GM18505 (cell line): ENCODE measurements at regions not wholly inside any gene's neighbourhood (a gene's known extent, or its start where the extent isn't known, plus 50 kb on each side); places are given as distances from the start of the nearest gene placed in this dataset.

Source experiments
- ATAC-seq: cut with Tn5 transposase; IDR thresholded peaks from one replicate; pipeline ENCODE4 v1.9.1; 2021; ENCODE audit not compliant: unreplicated experiment
- POLR2A ChIP-seq: IDR thresholded peaks from 4 replicates; pipeline ENCODE4 v1.6.1; 2011; ENCODE audit warnings: borderline replicate concordance; ENCODE audit not compliant: insufficient read depth, insufficient read length; ENCODE audit errors: extremely low read depth

DNA sequence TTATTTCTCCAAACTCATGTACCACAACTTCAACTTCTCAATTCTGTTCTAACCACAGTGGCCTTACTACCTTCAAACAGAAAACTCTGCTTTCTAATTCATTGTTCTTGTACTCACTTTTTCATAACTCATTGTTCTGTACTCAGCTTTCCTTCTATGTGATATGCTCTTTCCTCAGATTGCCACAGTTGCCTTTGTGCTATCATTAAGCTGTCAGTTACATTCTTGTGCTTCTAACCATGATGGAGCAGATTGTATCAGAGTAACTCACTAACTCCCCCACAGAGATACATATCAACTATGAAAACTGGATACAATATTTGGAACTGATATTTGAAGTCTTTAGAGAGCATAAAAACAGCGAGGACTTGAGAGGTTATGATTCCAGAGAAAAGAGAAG is 1213.7 kb downstream of the KCNT2 start:
- TF ChIP-seq POLR2A = no peak
- no peak for ATAC-seq

DNA sequence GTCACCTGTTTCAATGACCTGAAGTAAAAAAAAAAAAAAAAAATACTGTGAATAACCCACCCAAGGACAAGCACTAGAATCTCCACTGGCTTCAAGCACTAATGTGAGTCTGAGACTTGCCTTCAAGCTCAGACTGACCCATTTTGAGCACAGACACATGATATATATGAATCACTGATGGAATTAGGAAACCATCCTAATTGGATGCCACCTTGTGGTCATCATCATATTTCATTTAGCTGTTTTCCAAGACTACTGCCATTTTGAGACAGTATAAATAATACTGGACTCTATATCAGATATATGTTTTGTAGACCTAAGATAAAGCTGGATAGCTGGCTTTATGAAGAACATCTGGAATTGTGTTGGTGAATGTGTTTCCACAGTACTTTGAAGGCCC is 1232.0 kb downstream of the KCNT2 start:
- no peak for TF ChIP-seq POLR2A
- no peak for ATAC-seq

DNA sequence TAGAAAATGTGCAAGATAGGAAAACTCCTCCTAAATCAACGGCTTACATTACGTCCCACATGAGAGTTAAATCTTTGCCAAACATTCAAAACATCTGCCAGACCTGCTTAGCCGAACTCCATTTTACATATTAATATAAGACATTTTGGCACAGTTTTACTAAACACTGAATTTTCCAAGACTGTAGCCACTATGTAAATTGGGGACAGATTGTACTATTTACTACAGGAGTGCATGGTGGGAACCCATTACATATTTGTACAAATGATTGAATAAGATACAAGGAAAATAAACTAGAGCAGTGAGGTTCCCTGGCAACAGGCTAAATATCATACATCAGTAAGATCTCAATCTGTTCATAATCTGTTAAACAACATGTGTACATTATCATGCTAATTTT is 1234.4 kb downstream of the KCNT2 start:
- TF ChIP-seq POLR2A = no peak
- ATAC-seq = no peak

DNA sequence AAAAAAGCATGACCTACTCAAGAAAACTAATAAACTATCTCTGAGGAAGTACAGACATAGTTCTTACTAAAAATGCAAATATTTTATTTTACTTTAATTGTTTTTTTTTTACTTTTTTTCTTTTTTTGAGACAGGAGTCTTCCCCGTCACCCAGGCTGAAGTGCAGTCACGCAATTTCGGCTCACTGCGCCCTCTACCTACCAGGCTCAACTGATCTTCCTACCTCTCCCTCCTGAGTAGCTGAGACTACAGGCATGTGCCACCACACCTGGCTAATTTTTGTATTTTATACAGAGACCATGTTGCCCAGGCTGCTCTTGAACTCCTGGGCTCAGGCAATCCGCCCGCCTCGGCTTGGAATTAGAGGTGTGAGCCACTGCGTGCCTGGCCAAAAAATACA is 1263.1 kb downstream of the KCNT2 start:
- TF ChIP-seq POLR2A = no peak
- no peak for ATAC-seq

DNA sequence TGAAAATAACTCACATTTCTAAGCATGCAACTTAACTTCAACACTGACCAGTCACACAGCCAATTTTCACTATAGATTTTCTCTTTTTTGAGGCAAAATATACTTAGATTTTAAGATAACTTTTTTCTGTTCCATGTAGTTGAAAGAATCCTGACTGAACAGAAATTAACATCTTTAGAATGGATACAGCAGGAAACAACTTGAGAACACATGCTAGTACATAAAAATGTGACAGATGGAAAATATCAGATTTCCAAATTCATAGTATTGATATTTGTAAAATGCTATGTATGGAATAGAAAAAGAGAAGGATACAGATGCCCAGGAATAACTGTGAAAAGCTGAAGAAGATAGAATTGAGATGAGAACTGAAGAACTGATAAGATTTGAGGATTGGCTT is 1270.6 kb downstream of the KCNT2 start:
- no peak for ATAC-seq
- no peak for TF ChIP-seq POLR2A

DNA sequence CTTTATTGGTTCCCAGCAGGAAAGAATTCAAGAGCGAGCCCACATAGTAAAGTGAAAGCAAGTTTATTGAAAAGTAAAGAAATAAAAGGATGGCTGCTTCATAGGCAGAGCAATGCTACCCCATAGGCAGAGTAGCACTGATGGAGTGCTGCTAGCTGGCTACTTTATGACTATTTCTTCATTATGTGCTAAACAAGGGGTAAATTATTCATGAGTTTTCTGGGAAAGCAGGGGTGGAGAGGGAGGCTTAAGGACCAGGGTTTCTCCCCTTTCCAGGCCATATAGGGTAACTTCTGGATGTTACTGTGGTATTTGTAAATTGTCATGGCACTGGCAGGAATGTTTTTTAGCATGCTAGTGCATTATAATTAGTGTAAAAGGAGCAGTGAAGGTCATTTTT is 1271.4 kb downstream of the KCNT2 start:
- no peak for ATAC-seq
- no peak for TF ChIP-seq POLR2A

DNA sequence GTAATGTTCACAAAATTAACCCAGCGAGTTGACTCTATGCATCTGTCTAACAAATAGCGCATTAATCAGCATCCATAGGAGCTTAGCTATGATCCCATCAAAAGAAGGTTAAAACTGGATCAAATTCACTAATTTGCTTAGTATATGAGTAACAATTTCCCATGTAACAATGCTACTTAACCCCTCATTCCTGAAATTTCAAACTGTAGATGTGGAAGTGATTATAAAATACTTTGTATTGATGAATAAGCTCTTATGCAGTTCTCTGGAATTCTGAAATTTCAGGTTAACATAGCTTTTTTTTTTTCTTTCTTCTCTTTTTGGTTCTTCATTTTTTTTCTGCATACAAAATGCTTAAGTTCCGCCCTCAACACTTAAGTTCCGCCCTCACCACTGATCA is 1272.7 kb downstream of the KCNT2 start:
- ATAC-seq = no peak
- TF ChIP-seq POLR2A = no peak

DNA sequence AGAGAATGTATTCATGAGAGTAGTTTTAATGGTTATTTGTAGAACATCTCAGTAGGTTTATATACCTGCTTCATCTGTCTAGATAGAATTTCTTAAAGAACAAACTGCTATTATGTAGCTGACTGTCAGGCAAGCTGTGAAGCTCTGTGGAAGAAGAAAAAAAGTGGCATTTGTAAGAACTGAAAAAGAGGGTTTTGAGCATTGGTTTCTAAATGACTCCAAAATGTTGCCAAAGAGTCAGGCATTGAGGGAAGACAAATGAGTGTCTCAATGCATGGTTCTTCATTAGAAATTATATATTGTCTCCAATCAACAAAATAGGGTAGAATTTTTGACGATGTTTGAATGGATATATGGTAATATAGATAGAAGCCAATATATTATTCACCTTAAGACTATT is 1276.1 kb downstream of the KCNT2 start:
- TF ChIP-seq POLR2A = no peak
- no peak for ATAC-seq

DNA sequence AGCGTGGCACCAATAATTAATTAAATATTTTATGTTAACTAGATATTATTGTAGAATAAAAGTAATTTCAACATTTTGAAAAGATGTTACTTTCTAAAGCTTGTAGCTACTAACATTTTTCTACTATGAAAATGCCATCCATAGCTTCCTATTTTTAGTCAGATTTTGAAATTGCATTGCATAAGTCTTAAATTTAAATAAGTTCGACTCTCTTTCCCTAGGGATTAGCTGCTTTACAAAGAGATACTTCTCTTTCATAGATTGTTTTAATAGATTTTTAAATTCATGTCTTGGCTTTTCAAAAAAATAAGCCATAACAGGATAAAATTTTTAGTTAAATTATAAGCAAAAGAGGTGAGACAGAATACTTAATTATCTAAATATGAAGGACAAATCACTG is 1279.6 kb downstream of the KCNT2 start:
- no peak for ATAC-seq
- no peak for TF ChIP-seq POLR2A

DNA sequence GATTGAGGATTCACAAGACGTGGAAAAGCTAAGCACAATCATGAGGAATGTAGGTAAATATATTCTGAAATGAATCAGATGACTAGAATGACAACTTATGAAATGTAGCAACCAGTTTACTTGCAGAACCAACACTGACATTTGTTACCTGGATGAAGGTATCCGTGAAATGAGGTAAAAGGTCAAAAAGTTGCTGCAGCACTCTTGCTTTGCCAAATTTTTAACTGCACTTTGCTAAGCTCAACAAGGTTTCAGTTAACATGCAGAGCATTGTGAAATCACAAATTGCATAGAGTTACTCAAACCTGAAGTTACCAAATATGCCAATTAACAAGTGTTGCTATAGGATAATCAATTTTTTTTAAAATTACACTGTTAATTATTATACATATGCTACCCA is 1280.1 kb downstream of the KCNT2 start:
- no peak for TF ChIP-seq POLR2A
- no peak for ATAC-seq

DNA sequence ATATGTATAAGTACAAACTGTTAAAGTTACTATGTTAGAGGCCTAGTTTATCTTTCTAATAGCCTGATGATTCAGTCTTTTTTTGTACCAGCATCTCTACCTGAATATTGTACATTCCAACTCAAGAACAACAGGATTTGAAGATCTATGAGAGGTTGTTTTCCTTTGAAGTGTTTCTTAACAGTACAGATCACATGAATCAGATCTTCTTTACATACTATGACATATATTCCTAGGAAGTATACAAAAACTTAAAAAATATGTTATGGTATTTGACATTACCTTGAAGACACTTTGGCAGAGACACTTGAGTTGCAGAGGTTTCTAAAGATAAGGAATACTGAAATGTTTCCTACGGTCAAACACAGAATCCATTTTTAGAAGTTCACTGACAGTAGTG is 1280.9 kb downstream of the KCNT2 start:
- TF ChIP-seq POLR2A = no peak
- no peak for ATAC-seq

DNA sequence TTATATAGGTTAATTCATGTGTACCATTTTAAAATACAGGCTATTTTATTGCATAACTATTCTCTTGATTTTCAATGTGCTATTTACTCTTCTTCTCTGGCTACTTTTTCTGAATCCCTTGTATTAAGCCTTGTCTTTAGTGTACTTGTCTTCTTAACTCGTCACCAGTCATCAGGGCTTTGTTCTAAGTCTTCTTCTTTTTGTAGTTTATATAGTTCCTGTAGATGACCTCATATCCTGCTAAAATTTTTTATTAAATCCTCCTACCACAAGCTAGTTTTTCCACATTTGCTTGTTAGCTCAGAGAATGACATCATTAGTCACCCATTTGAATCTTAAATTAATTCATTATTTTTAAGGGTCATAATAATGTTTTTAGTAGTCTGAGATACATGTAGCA is 1281.9 kb downstream of the KCNT2 start:
- TF ChIP-seq POLR2A = no peak
- no peak for ATAC-seq

DNA sequence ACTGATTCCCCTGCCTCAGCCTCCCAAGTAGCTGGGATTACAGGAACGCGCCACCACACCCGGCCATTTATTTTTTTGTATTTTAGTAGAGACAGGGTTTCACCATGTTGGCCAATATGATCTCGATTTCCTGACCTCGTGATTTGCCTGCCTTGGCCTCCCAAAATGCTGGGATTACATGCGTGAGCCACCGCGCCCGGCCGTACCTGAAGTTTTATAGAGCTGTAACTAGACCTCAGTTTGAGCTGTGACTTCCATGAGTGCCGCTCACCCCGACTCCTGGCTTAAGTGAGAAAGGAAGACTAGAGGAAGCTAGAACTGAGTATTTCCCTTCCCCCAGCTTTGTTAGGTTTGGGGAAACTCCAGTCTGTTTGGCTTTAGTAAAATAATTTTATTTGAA is 1283.1 kb downstream of the KCNT2 start:
- no peak for ATAC-seq
- no peak for TF ChIP-seq POLR2A

DNA sequence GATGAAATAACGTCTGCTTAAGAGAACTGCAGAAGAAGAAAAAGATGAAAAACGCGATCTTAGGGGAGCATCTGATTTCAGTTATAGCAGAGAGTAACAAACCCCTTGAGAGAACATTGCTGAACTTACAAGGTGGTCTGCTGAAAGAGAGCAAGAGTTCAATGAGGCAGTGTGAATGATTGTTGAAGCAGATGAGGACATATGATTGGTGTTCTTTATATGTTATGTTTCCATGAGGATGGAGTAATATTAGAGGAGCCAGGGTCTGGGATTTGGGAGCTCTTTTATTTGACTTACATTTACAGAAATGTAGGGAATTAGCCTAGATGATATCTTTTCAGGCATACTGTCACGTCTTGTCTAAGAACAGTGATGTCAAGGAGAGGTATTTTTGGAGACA is 1302.0 kb downstream of the KCNT2 start:
- ATAC-seq = no peak

DNA sequence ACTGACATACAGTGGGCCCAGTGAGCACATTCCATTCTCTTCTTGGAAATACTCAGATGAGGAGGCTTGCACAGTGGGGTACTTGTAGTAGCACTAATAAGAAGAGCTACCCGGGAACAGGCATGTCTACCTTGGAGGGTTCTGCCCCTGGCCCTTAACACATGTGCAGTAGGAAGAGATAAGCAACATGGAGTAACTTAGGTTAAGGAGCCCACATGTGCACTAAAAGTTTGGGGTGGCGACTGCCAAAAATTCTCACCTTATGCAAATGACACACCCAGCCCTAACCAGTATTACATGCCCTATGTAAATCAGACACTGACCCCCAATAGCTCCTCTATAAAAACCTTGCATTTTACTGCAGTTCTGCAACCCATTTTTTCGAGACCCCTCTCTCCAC is 1313.3 kb downstream of the KCNT2 start:
- ATAC-seq = no peak
- no peak for TF ChIP-seq POLR2A

More for the DNA sequence above, 1302.0 kb downstream of the KCNT2 start:
- no peak for TF ChIP-seq POLR2A

DNA sequence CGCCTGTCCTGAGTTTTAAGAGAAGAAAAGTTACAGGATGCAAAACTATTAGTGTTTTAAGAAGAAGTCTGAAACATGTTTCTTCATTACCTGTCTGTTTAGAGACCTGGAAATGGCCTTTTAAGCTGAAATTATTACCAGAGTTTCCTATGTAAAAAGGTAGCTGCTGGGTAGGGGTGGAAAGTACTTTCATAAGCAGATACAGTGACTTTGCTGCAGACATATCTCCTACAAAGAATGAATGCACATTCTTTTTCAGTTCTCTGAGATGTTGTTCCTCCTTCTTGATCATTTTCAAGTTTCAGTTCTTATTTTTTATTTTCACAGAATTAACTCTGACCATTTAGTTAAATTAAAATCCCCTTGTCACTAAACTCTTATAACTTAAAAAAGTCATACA is 1329.6 kb downstream of the KCNT2 start:
- ATAC-seq = peak; percentile 46
- TF ChIP-seq POLR2A = no peak

DNA sequence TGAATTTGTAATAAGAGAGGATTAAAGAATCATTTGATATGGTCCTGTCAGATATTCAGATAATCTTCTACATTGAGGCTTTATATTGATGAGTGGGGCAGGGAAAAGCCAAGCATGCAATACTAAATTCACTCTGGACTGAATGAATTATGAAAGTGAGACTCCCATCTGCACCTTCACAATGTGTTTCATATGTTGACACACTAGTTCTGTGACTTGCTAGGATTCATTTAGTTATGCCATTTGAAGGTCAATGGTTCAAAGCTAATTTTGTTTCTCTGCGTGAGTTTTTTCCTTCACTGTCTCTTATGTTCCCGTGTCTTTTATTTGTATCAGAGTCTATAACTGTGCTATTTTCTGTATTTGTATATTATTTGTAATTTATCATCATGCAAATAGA is 1332.5 kb downstream of the KCNT2 start:
- no peak for TF ChIP-seq POLR2A

DNA sequence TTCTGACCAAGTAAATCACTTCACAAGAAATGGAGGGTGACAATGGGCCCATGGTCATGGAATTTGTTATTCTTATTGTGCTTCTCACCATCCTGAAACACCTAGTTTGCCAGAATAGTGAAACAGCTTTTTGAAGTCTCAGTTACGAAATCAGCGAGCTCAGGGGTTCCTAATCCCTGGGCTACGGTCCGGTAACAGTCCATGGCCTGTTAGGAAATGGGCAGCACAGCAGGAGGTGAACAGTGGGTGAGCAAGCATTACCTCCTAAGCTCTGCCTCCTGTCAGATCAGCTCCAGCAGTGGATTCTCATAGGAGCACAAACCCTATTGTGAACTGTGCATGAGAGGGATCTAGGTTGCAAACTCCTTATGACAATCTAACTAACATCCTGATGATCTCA is 1356.3 kb downstream of the KCNT2 start:
- no peak for ATAC-seq
- TF ChIP-seq POLR2A = no peak

More for the DNA sequence above, 1332.5 kb downstream of the KCNT2 start:
- ATAC-seq = no peak
